ENCODE measurements at regions not wholly inside any gene's neighbourhood (a gene's known extent, or its start where the extent isn't known, plus 50 kb on each side); places are given as distances from the start of the nearest gene placed in this dataset.
A peak's percentile ranks its signal among the peaks of the same experiment; 100 is the strongest.

GRCh38 chr5:40406741-40407211 is 272.9 kb upstream of the PTGER4 start:
- TF ChIP-seq EZH2phosphoT487 (IDR thresholded peaks at IDR 0.05; ENCODE audit: low read length): no peak
- TF ChIP-seq, protein P1, sequence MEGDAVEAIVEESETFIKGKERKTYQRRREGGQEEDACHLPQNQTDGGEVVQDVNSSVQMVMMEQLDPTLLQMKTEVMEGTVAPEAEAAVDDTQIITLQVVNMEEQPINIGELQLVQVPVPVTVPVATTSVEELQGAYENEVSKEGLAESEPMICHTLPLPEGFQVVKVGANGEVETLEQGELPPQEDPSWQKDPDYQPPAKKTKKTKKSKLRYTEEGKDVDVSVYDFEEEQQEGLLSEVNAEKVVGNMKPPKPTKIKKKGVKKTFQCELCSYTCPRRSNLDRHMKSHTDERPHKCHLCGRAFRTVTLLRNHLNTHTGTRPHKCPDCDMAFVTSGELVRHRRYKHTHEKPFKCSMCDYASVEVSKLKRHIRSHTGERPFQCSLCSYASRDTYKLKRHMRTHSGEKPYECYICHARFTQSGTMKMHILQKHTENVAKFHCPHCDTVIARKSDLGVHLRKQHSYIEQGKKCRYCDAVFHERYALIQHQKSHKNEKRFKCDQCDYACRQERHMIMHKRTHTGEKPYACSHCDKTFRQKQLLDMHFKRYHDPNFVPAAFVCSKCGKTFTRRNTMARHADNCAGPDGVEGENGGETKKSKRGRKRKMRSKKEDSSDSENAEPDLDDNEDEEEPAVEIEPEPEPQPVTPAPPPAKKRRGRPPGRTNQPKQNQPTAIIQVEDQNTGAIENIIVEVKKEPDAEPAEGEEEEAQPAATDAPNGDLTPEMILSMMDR (IDR thresholded peaks at IDR 0.05; ENCODE audit: low read length): no peak
- no peak for TF ChIP-seq EZH2 (optimal IDR thresholded peaks at IDR 0.05; ENCODE audit: low read depth, low read length)

GRCh38 chr5:40405996-40406740 is 273.5 kb upstream of the PTGER4 start:
- Histone ChIP-seq H4K20me1 (ENCODE audit: insufficient read depth, low read length) (no peaks in the 10 kb centered on the region), H3K9ac (ENCODE audit: low read length) (no peak overlapping the region), H3K4me3 (ENCODE audit: low read length) (no peak overlapping the region), H3K27me3 (replicated peaks; ENCODE audit: insufficient read depth, low read length) (no peaks in the 10 kb centered on the region), H3K79me2 (ENCODE audit: low read length) (no peaks in the 10 kb centered on the region), H3F3A (ENCODE audit: insufficient read depth, low read length) (peaks cover 4% of the 10 kb centered on the region; the same call in 1 of the 2 replicates), H3K9me2 (replicated peaks; ENCODE audit: insufficient read depth, low read length) (no peaks in the 10 kb centered on the region), H2AFZ (ENCODE audit: low read length) (0 out of 2 replicates have a peak overlapping the region, but pooled peaks have one; percentile 5), H3K4me2 (ENCODE audit: low read depth, low read length) (no peak overlapping the region), H3K4me1 (ENCODE audit: low read length) (peaks cover 19% of the 10 kb centered on the region), H3K36me3 (replicated peaks; ENCODE audit: insufficient read depth, low read length) (no peaks in the 10 kb centered on the region), H3K9me3 (replicated peaks; ENCODE audit: insufficient read depth, low read length) (no peaks in the 10 kb centered on the region), H3K27ac (ENCODE audit: low read length) (no peak overlapping the region)
- TF ChIP-seq, protein P1 (IDR thresholded peaks at IDR 0.05; ENCODE audit: low read length): no peak
- TF ChIP-seq EZH2phosphoT487 (IDR thresholded peaks at IDR 0.05; ENCODE audit: low read length) (no peak), EZH2 (optimal IDR thresholded peaks at IDR 0.05; ENCODE audit: low read depth, low read length) (no peak)
- no peak for DNase-seq

More at GRCh38 chr5:40406741-40407211, 272.9 kb upstream of the PTGER4 start:
- Histone ChIP-seq H3K9ac (ENCODE audit: low read length) (no peak overlapping the region), H3F3A (ENCODE audit: insufficient read depth, low read length) (peaks cover 4% of the 10 kb centered on the region; the same call in 1 of the 2 replicates), H3K27ac (ENCODE audit: low read length) (no peak overlapping the region), H2AFZ (ENCODE audit: low read length) (no peak overlapping the region), H3K27me3 (replicated peaks; ENCODE audit: insufficient read depth, low read length) (no peaks in the 10 kb centered on the region), H3K79me2 (ENCODE audit: low read length) (no peaks in the 10 kb centered on the region), H3K36me3 (replicated peaks; ENCODE audit: insufficient read depth, low read length) (no peaks in the 10 kb centered on the region), H4K20me1 (ENCODE audit: insufficient read depth, low read length) (no peaks in the 10 kb centered on the region), H3K9me3 (replicated peaks; ENCODE audit: insufficient read depth, low read length) (no peaks in the 10 kb centered on the region), H3K9me2 (replicated peaks; ENCODE audit: insufficient read depth, low read length) (no peaks in the 10 kb centered on the region), H3K4me2 (ENCODE audit: low read depth, low read length) (no peak overlapping the region), H3K4me1 (ENCODE audit: low read length) (peaks cover 19% of the 10 kb centered on the region), H3K4me3 (ENCODE audit: low read length) (no peak overlapping the region)
- no peak for DNase-seq

DNA sequence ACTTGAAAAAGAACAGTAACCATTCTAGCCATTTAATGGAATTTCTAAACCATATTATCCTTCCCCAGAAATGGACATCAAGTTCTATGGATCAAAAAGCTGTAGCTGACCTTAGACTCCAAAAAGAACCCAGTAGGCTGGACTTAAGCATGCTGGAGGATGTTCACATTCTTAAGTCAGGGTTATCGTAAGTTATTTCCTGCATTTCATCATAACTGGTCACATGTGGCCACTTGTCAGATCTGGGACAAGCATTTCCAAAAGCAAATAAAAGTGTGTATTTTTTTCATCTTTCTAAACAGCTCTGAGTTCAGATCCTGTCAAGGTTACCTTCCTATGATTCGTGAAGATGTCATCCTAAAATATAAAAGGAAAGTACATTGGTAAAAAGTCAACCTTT is 274.5 kb upstream of the PTGER4 start:
- H2AFZ ChIP-seq (ENCODE audit: low read length): peak overlapping the region; percentile 52; the same call in 1 of the 2 replicates
- no peaks in the 10 kb centered on the region for H4K20me1 ChIP-seq (ENCODE audit: insufficient read depth, low read length)
- no peak overlapping the region for H3K9ac ChIP-seq (ENCODE audit: low read length)
- H3K4me3 ChIP-seq (ENCODE audit: low read length): no peak overlapping the region
- no peaks in the 10 kb centered on the region for H3K9me2 ChIP-seq (replicated peaks; ENCODE audit: insufficient read depth, low read length)
- no peak overlapping the region for H3K27ac ChIP-seq (ENCODE audit: low read length)
- TF ChIP-seq EZH2 (optimal IDR thresholded peaks at IDR 0.05; ENCODE audit: low read depth, low read length): no peak
- no peak for DNase-seq
- peak overlapping the region; percentile 40; the same call in 1 of the 2 replicates for H3K4me2 ChIP-seq (ENCODE audit: low read depth, low read length)
- H3F3A ChIP-seq (ENCODE audit: insufficient read depth, low read length): peaks cover 4% of the 10 kb centered on the region; the same call in 1 of the 2 replicates
- H3K4me1 ChIP-seq (ENCODE audit: low read length): peaks cover 19% of the 10 kb centered on the region
- no peaks in the 10 kb centered on the region for H3K9me3 ChIP-seq (replicated peaks; ENCODE audit: insufficient read depth, low read length)
- H3K27me3 ChIP-seq (replicated peaks; ENCODE audit: insufficient read depth, low read length): no peaks in the 10 kb centered on the region
- H3K79me2 ChIP-seq (ENCODE audit: low read length): no peaks in the 10 kb centered on the region
- H3K36me3 ChIP-seq (replicated peaks; ENCODE audit: insufficient read depth, low read length): no peaks in the 10 kb centered on the region

DNA sequence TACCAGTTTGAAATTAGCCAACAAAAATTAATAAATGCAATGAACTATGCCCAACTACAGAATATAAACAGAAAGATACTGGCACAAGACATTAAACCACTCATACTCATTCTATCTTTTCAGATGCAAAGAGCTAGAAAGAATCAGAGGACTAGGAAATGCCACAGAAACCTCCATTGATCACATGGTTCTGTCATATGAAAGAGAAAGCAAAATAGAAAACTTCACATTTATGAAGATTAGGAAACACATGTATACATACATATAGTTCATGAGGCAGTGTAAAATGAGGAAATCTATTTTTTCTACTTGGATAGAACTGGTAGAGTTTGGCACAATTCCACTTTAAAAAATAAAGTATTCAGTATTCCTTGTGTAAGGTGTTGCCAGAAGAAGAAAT is 275.1 kb upstream of the PTGER4 start:
- no peaks in the 10 kb centered on the region for H3K9me3 ChIP-seq (replicated peaks; ENCODE audit: insufficient read depth, low read length)
- H3F3A ChIP-seq (ENCODE audit: insufficient read depth, low read length): peaks cover 4% of the 10 kb centered on the region; the same call in 1 of the 2 replicates
- H3K27me3 ChIP-seq (replicated peaks; ENCODE audit: insufficient read depth, low read length): no peaks in the 10 kb centered on the region
- H3K9me2 ChIP-seq (replicated peaks; ENCODE audit: insufficient read depth, low read length): no peaks in the 10 kb centered on the region
- DNase-seq: peak; percentile 56
- H3K79me2 ChIP-seq (ENCODE audit: low read length): no peaks in the 10 kb centered on the region
- no peak overlapping the region for H3K4me3 ChIP-seq (ENCODE audit: low read length)
- peak overlapping the region; percentile 52 for H2AFZ ChIP-seq (ENCODE audit: low read length)
- peak overlapping the region; percentile 16; the same call in 1 of the 2 replicates for H3K27ac ChIP-seq (ENCODE audit: low read length)
- H4K20me1 ChIP-seq (ENCODE audit: insufficient read depth, low read length): no peaks in the 10 kb centered on the region
- H3K36me3 ChIP-seq (replicated peaks; ENCODE audit: insufficient read depth, low read length): no peaks in the 10 kb centered on the region
- H3K4me2 ChIP-seq (ENCODE audit: low read depth, low read length): peak overlapping the region; percentile 40
- H3K4me1 ChIP-seq (ENCODE audit: low read length): peaks cover 19% of the 10 kb centered on the region
- no peak overlapping the region for H3K9ac ChIP-seq (ENCODE audit: low read length)
- TF ChIP-seq, protein P1 (IDR thresholded peaks at IDR 0.05; ENCODE audit: low read length): no peak
- TF ChIP-seq EZH2 (optimal IDR thresholded peaks at IDR 0.05; ENCODE audit: low read depth, low read length) (no peak), EZH2phosphoT487 (IDR thresholded peaks at IDR 0.05; ENCODE audit: low read length) (no peak)

All from MM.1S (cell line).